Activated effector memory CD4-positive, alpha-beta T cell treated with anti-CD3 and anti-CD28 coated beads, Interleukin-2, amount 50 U/mL, for 16 hours (primary cell): ENCODE measurements at regions not wholly inside any gene's neighbourhood (a gene's known extent, or its start where the extent isn't known, plus 50 kb on each side); places are given as distances from the start of the nearest gene placed in this dataset.
"Not testable (repeated sequence)": the region's sequence is repeated elsewhere in the genome, so short reads cannot be mapped to it uniquely, and the experiment has no call there.

Experiments
- DNase-seq: peaks from one replicate; pipeline ENCODE4 v3.0.0-alpha.2; 2020

- no peak for DNase-seq
These were observed 2596.2 kb downstream of the PCDH9 start for GRCh38 chr13:64633948-64634347.

GRCh38 chr13:64627654-64628053, 2602.5 kb downstream of the PCDH9 start:
- no peak for DNase-seq

- DNase-seq, result no peak
These were observed 2604.0 kb downstream of the PCDH9 start for GRCh38 chr13:64626105-64626504.

GRCh38 chr13:64617231-64617630, 2612.9 kb downstream of the PCDH9 start:
- no peak for DNase-seq

DNA sequence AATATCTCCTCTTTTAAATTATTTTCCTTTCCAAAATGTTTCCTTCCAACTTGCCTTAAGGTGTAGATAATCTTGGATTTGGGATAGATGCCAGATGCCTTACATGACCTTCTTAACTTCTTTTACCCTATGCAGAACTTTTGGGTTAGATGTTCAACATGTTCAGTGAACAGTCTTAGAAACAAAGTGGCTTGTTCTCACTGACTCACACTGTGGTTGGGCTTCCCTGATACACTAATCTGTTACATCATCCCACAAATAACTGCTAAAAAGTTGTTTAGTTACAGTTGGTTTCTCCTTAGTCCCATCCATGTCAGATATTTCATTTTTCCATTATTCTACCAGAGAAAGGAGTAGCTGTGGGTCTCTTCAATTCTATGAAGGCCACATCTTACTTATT, 2638.2 kb downstream of the PCDH9 start:
- no peak for DNase-seq

DNA sequence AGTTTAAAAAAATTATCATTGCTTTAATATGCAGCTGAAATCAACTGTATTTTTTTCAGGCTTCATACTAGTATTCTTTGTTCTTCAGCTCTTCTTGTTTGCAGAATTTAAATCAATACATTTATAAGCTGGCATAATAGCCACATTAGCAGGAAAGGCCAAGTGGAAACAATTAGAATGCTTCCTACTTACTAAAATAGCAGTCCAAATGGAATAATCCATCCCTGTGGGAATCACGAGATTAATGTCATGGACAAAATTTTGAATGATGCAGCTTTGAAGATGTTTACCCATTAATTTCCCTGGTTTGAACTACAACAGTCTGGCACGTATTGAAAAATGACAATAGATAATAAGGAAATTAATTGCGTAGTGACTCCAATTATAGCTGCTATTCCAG, 2650.8 kb downstream of the PCDH9 start:
- DNase-seq, result no peak

DNA sequence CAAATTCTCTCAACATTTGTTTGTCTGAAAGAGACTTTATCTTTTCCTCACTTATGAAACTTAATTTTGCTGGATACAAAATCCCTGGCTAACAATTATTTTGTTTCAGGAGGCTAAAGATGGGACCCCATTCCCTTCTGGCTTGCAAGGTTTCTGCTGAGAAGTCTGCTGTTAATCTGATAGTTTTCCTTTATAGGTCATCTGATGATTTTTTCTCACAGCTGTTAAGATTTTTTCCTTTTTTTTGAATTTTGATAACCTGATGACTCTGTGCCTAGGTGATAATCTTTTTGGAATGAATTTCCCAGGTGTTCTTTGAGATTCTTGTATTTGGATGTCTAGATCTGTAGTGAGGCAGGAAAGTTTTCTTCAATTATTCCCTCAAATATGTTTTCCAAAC, 2661.4 kb downstream of the PCDH9 start:
- DNase-seq, result no peak

DNA sequence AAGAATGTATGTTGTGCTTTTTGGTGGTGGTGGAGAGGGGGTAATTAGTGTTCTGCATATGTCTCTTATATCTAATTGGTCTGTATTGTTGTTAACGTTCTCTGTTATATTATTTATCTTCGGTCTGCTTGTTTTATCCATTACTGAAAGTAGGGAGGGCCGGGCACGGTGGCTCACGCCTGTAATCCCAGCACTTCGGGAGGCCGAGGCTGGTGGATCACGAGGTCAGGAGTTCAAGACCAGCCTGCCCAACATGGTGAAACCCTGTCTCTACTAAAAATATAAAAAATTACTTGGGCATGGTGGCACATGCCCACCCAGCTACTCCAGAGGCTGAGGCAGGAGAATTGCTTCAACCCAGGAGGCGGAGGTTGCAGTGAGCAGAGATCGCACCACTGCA, 2672.1 kb downstream of the PCDH9 start:
- DNase-seq, result not testable (repeated sequence)

DNA sequence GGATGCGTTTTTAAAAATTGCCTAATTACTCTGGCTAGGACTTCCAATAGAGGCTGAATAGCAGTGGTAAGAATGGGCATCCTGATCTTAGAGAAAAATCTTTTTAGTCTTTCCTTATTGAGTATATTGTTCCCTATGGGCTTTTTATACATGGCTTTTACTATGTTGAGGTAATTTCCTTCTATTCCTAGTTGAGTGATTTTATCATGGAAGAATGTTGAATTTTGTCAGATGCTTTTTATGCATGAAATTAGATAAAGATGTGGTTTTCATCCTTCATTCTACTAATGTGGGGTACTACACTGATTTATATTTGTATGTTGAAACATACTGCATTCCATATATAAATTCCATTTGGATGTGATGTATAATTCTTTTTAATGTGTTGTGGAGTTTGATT, 2673.8 kb downstream of the PCDH9 start:
- no peak for DNase-seq

- no peak for DNase-seq
These were observed 2676.6 kb downstream of the PCDH9 start for GRCh38 chr13:64553411-64554129.

GRCh38 chr13:64551755-64552154, 2678.4 kb downstream of the PCDH9 start:
- no peak for DNase-seq

DNA sequence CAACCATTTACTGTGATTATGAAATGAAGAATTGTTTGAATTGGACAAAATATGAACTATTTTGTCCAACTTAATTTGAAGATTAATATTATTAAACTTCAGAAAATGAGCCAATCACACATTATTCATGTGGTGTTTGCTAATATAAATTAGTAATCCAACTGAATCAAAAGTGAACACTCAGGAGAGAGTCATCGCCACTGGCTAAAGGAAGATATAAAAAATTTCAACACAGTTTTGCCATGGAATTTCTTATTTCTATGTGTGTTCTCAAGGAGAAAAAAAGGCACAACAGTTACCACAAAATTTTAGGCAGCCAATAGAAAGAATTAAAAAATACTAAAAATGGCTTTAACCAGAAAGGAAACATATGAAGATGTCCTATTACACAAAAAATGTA, 2683.8 kb downstream of the PCDH9 start:
- no peak for DNase-seq

DNA sequence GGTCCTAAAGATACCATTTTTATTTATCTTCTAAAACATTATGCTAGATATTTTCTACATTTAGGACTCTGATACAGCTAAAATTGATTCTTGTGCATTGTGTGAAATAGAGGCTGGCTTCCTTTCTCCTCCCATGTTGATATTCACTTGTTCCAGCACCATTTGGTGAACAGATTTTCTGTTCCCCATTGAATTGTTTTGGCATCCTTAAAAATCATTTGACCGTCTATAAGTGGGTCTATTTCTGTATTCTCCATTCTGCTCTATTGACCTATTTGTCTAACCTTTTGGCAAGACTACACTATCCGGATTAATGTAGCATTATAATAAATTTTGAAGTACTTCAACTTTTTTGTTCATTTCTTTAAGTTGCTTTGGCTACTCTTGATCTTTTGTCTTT, 2689.2 kb downstream of the PCDH9 start:
- DNase-seq, result no peak

- no peak for DNase-seq
These were observed 2689.7 kb downstream of the PCDH9 start for GRCh38 chr13:64540468-64540867.

DNA sequence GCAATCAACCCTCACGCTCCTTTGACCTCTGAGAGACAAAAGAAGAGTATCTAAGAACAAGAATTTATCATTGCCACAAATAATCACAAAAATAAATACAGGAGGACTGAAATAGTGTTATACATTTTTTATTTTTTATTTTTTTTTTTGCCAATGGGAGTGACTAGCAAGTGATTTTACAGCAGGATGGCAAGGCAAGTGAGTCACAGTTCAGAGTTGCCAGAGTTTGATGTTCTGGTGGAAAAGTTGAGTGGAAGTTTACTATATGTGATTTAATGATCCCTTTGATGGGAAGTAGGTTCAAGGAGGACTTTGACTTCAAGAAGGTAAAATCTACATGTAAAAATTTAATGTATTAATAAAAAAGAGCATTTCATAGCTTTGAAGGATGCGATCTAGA, 2691.4 kb downstream of the PCDH9 start:
- DNase-seq, result no peak

DNA sequence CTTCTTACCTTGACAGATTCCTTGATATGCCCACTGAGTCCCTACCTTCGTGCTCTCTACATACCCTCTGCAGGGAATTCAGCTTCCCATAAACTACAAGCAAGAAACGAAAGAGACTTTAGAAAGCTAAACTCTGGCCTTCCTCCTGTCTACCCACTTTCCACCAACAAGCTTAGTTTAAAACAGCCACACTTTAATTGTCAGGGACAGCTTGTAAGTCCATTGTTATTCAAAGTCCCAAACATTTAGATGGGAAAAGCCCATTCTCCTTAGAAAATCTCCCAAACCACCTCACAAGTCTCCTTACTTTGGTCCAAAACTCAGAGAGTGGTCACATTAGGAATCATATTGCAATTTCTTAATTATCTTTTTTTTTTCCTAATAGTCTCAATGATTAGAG, 2695.8 kb downstream of the PCDH9 start:
- no peak for DNase-seq

GRCh38 chr13:64531400-64531799, 2698.7 kb downstream of the PCDH9 start:
- DNase-seq, result no peak

- DNase-seq, result no peak
These were observed 2700.2 kb downstream of the PCDH9 start for GRCh38 chr13:64529874-64530485.

DNA sequence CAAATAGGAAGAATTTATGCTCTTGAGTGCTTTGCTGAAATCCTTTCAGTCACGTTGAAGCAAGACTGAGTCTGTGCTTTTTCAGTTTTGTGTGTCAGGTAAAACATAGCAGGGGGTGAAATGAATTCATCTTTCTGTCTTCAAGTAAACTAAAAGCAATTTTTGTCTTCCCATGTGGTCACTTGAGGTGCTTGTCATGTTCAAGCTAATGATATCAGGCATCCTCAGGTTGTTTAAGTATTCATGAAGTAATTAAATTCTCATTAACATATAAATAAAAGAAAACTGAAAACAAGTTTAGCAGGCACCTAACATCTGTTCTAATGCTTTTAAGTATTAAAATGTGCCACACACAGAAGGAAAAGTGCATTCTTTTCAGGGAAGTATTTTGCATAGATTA, 2701.3 kb downstream of the PCDH9 start:
- no peak for DNase-seq

- DNase-seq, result no peak
These were observed 2702.6 kb downstream of the PCDH9 start for GRCh38 chr13:64527561-64527960.

GRCh38 chr13:64525687-64526086, 2704.4 kb downstream of the PCDH9 start:
- DNase-seq, result no peak

DNA sequence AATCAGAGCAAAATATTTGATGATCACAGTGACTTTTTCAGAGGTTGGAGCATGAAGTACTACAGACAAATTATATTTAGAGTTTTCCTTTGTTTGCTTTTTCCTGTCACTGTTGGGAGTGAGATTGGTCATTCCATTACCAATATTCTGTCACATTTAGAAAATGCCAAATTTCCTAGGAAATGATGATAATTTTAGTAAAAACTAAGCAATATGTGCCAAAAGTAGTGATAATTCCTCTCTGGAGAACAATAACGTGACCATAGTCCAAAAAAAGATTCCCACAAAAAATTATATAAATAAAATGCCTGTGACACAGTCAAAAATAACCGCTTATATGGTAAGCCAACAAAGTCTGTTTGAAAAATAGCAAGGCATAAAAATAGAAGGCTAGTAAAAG, 2719.4 kb downstream of the PCDH9 start:
- DNase-seq, result no peak

DNA sequence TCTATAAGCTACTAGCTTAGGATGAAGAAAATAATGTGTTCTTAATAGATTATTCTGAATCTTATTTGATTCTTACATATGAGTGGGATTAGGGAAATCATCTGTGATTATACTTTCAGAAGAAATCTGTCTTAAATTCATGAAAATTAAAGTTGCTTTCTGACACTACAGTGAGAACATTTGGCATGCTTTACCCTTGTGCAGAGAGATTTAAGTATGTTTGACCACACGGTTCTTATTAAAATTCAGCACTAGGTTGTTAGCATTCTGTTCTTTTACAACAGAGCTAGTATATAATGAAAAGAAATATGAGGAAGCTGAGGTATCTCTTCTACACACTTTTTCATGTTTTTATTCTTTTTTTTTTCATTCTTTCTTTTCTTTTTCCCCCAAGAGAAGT, 2723.9 kb downstream of the PCDH9 start:
- no peak for DNase-seq

- no peak for DNase-seq
These were observed 2724.7 kb downstream of the PCDH9 start for GRCh38 chr13:64505336-64505910.

- DNase-seq, result no peak
These were observed 2741.4 kb downstream of the PCDH9 start for GRCh38 chr13:64488731-64489130.
